K562 (cell line): ENCODE measurements at regions not wholly inside any gene's neighbourhood (a gene's known extent, or its start where the extent isn't known, plus 50 kb on each side); places are given as distances from the start of the nearest gene placed in this dataset.

ENCODE experiments used
- BRF1 ChIP-seq: IDR thresholded peaks from 3 replicates; pipeline ENCODE4 v1.6.1; 2011; ENCODE audit warnings: borderline replicate concordance, mild to moderate bottlenecking; ENCODE audit not compliant: insufficient read length; ENCODE audit errors: extremely low read depth
- CAMTA2 ChIP-seq: fragments of 250-450 bp; sonication (Bioruptor Pico); conservative IDR thresholded peaks from 2 replicates; pipeline ENCODE4 v1.5.1; 2022
- CCNT2 ChIP-seq: IDR thresholded peaks from 2 replicates; pipeline ENCODE4 v1.6.1; 2011; ENCODE audit warnings: borderline replicate concordance, low read depth, mild to moderate bottlenecking, moderate library complexity, mixed read lengths, low read length; ENCODE audit not compliant: insufficient read length; ENCODE audit errors: extremely low read depth
- CEBPG ChIP-seq, 3 experiments: fragments of 200-800 bp in 1 of 3; sonication (Bioruptor generic) in 1 of 3; sonication (generic) in 1 of 3; formaldehyde crosslinking in 1 of 3; IDR thresholded peaks in 2 of 3; conservative IDR thresholded peaks in 1 of 3; 2 replicates each; pipeline versions ENCODE4 v1.6.1 to v1.8.0; 2016 to 2022; ENCODE audit warnings: missing compliant biosample characterization in 2 of 3, missing genetic modification characterization in 2 of 3, mild to moderate bottlenecking in 1 of 3, missing genetic modification reagents in 1 of 3
- KDM5B ChIP-seq: fragments of 200-600 bp; sonication (generic); IDR thresholded peaks from 2 replicates; pipeline ENCODE4 v1.6.1; 2012; ENCODE audit warnings: low read depth, mild to moderate bottlenecking, moderate library complexity, low read length, control low read depth, inconsistent platforms; ENCODE audit not compliant: insufficient replicate concordance
- KHSRP ChIP-seq: fragments of 450-650 bp; IDR thresholded peaks from 2 replicates; pipeline ENCODE4 v1.6.1; 2017
- KLF16 ChIP-seq: IDR thresholded peaks from 2 replicates; pipeline ENCODE4 v1.6.1; 2016; ENCODE audit warnings: antibody characterized with exemption
- MECOM ChIP-seq: fragments of 250-450 bp; sonication (Bioruptor Pico); IDR thresholded peaks from 2 replicates; pipeline ENCODE4 v1.8.0; 2022; ENCODE audit warnings: inconsistent platforms
- POLR3A ChIP-seq: IDR thresholded peaks from 2 replicates; pipeline ENCODE4 v1.6.1; 2011; ENCODE audit warnings: borderline replicate concordance, mild to moderate bottlenecking, moderate library complexity; ENCODE audit not compliant: insufficient read length, insufficient read depth; ENCODE audit errors: extremely low read depth
- POLR3G ChIP-seq: IDR thresholded peaks from 2 replicates; pipeline ENCODE4 v1.6.1; 2011; ENCODE audit not compliant: insufficient read length, insufficient replicate concordance; ENCODE audit errors: extremely low read depth
- RAD51 ChIP-seq: fragments of 450-650 bp; IDR thresholded peaks from 2 replicates; pipeline ENCODE4 v1.7.1; 2016; ENCODE audit warnings: low read depth, mild to moderate bottlenecking, borderline replicate concordance
- RB1 ChIP-seq: fragments of 450-650 bp; IDR thresholded peaks from 2 replicates; pipeline ENCODE4 v1.6.1; 2017; ENCODE audit warnings: low read depth, mild to moderate bottlenecking
- SAFB ChIP-seq: fragments of 200-400 bp; formaldehyde crosslinking; IDR thresholded peaks from 2 replicates; pipeline ENCODE4 v1.6.1; 2017; ENCODE audit warnings: low read depth, low read length, borderline replicate concordance
- THRA ChIP-seq: fragments of 450-650 bp; IDR thresholded peaks from 2 replicates; pipeline ENCODE4 v1.6.1; 2017; ENCODE audit warnings: mild to moderate bottlenecking, moderate library complexity
- TF ChIP-seq, protein P1 (sequence below): fragments of 450-650 bp; formaldehyde crosslinking; conservative IDR thresholded peaks from 2 replicates; pipeline ENCODE4 v1.4.0; 2022; ENCODE audit warnings: mild to moderate bottlenecking, missing genetic modification characterization
- TF ChIP-seq, protein P2 (sequence below): fragments of 250-450 bp; sonication (Bioruptor Pico); IDR thresholded peaks from 2 replicates; pipeline ENCODE4 v1.5.0; 2021; ENCODE audit warnings: mild to moderate bottlenecking, moderate library complexity
- TF ChIP-seq, protein P3 (sequence below), 2 experiments: IDR thresholded peaks; 2 replicates each; pipeline ENCODE4 v1.6.1; 2012; ENCODE audit warnings: improper control_type of control experiment in 2 of 2, low read depth in 2 of 2, low read length in 2 of 2, borderline replicate concordance in 1 of 2

DNA sequence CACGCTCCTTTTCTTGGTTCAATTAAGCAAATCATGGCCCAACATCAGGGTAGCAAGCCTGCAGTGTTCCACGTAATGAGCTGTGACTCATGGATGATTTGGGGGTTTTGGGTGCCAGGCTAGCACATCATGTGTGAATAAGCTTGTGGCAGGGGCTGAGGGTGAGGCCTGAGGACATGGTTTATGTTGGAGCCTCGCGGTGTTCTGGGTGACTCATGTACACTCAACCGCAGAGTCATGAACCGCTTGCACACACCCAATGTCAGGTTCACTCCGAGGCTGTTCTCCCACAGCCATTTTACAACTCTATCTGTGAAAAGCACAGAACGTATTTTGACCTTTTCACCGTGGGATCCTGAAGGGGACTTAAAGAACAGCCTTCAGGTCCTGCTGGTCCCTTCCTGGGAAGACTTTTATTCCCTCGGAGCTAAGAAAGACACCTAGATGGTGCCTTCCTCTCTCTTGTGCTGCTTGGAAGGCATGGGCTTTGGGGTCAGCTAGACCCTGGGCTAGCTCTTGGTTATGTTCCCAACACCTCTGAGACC, 139.9 kb upstream of the ZEB2 start (continued):
- TF ChIP-seq POLR3G (no peak), BRF1 (no peak), KDM5B (no peak), KHSRP (no peak), KLF16 (no peak), POLR3A (no peak), CAMTA2 (no peak), RAD51 (no peak), CCNT2 (no peak), RB1 (no peak), THRA (no peak), CEBPG (CRISPR knock-in tag; IDR thresholded peaks at IDR 0.05) (no peak), CEBPG (tag; conservative IDR thresholded peaks at IDR 0.05 in 1 of 2, IDR thresholded peaks at IDR 0.05 in 1 of 2) (0 out of 4 replicates have a peak, but pooled peaks of 1 of the 2 experiments have one; percentile 6), MECOM (CRISPR knock-in tag) (no peak), SAFB (no peak)
- TF ChIP-seq, protein P1, sequence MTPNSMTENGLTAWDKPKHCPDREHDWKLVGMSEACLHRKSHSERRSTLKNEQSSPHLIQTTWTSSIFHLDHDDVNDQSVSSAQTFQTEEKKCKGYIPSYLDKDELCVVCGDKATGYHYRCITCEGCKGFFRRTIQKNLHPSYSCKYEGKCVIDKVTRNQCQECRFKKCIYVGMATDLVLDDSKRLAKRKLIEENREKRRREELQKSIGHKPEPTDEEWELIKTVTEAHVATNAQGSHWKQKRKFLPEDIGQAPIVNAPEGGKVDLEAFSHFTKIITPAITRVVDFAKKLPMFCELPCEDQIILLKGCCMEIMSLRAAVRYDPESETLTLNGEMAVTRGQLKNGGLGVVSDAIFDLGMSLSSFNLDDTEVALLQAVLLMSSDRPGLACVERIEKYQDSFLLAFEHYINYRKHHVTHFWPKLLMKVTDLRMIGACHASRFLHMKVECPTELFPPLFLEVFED = no peak
- TF ChIP-seq, protein P2, sequence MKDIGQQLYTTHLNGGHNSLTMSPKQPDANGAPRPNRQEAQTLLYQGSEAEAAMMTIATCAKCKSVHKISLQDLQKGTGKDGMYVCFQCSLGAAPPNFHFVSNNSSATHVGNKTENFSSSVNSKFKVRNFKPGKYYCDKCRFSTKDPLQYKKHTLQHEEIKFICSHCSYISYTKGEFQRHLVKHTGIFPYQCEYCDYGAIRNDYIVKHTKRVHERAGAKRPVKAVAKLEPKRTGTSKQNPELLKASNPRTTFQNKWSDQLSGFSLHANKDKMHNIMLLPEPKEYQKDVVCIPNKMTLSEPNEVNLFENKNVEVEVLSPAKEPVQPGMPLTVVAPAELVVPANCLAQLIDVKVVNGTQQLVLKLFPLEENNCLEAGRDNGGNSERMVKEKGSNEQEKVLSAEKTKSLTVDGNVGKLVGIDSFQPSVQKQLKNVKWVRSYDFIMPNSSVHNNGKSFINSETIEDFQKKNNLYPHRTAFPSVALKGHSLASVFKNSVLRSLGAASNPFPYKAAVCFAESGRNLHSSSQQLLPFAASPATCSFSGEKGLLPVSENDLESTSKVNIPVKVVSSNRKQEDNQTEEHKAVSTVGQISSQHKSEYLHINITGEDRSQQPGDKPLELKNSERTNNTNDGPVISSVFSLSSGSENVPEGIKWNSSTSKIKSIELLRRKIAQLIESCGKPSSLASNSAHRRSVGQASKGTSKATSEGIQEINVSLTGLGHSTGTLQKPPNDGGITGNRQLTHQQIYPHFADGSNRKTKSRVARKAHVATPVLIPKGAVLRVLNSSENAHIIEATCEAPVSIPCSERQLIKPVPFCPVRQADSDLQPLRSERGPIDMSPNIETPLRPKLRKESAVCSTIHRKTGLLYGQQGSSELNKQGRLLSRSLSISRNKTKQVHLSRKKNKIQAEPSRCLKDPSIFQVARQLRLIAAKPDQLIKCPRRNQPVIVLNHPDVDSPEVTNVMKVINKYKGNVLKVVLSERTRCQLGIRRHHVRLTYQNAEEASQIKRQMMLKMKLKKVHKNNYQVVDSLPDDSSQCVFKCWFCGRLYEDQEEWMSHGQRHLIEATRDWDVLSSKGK (CRISPR knock-in tag) = no peak
- TF ChIP-seq, protein P3, sequence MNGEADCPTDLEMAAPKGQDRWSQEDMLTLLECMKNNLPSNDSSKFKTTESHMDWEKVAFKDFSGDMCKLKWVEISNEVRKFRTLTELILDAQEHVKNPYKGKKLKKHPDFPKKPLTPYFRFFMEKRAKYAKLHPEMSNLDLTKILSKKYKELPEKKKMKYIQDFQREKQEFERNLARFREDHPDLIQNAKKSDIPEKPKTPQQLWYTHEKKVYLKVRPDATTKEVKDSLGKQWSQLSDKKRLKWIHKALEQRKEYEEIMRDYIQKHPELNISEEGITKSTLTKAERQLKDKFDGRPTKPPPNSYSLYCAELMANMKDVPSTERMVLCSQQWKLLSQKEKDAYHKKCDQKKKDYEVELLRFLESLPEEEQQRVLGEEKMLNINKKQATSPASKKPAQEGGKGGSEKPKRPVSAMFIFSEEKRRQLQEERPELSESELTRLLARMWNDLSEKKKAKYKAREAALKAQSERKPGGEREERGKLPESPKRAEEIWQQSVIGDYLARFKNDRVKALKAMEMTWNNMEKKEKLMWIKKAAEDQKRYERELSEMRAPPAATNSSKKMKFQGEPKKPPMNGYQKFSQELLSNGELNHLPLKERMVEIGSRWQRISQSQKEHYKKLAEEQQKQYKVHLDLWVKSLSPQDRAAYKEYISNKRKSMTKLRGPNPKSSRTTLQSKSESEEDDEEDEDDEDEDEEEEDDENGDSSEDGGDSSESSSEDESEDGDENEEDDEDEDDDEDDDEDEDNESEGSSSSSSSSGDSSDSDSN (IDR thresholded peaks at IDR 0.05; ENCODE audit: borderline replicate concordance in 1 of 2, low read depth in 2 of 2, low read length in 2 of 2) = no peak
